NB4 (cell line): ENCODE measurements at regions not wholly inside any gene's neighbourhood (a gene's known extent, or its start where the extent isn't known, plus 50 kb on each side); places are given as distances from the start of the nearest gene placed in this dataset.

Source experiments
- CTCF ChIP-seq: IDR thresholded peaks from one replicate; pipeline ENCODE4 v1.5.1; 2012; ENCODE audit warnings: low read depth, low read length
- TF ChIP-seq, protein P1 (sequence below): IDR thresholded peaks from 2 replicates; pipeline ENCODE4 v1.6.1; 2011; ENCODE audit warnings: low read depth, low read length

- TF ChIP-seq, protein P1, sequence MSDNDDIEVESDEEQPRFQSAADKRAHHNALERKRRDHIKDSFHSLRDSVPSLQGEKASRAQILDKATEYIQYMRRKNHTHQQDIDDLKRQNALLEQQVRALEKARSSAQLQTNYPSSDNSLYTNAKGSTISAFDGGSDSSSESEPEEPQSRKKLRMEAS, result no peak
- TF ChIP-seq CTCF, result peak; percentile 26
Observed at GRCh38 chr2:67234440-67234839, 162.7 kb upstream of the ETAA1 start.
